Glutamatergic neuron (in vitro differentiated cells): ENCODE measurements at regions not wholly inside any gene's neighbourhood (a gene's known extent, or its start where the extent isn't known, plus 50 kb on each side); places are given as distances from the start of the nearest gene placed in this dataset.

Source experiments
- DNase-seq: peaks from one replicate; pipeline ENCODE4 v3.0.0; 2022
- H3K27ac Mint-ChIP-seq: one replicate; pipeline ENCODE4 v1.8.0; 2020; ENCODE audit warnings: mild to moderate bottlenecking, mixed read lengths, inconsistent platforms; ENCODE audit not compliant: unreplicated experiment
- H3K27me3 Mint-ChIP-seq: one replicate; pipeline ENCODE4 v1.8.0; 2020; ENCODE audit warnings: mild to moderate bottlenecking, moderate library complexity, mixed read lengths, inconsistent platforms; ENCODE audit not compliant: unreplicated experiment
- H3K36me3 Mint-ChIP-seq: one replicate; pipeline ENCODE4 v1.8.0; 2020; ENCODE audit warnings: mild to moderate bottlenecking, mixed read lengths, inconsistent platforms; ENCODE audit not compliant: unreplicated experiment
- H3K4me1 Mint-ChIP-seq: one replicate; pipeline ENCODE4 v1.8.0; 2020; ENCODE audit warnings: mild to moderate bottlenecking, low read depth, mixed read lengths, inconsistent platforms; ENCODE audit not compliant: unreplicated experiment
- H3K4me3 Mint-ChIP-seq: one replicate; pipeline ENCODE4 v1.8.0; 2020; ENCODE audit warnings: mild to moderate bottlenecking, mixed read lengths, inconsistent platforms; ENCODE audit not compliant: unreplicated experiment
- H3K9me3 Mint-ChIP-seq: one replicate; pipeline ENCODE4 v1.8.0; 2020; ENCODE audit warnings: mild to moderate bottlenecking, moderate library complexity, mixed read lengths, inconsistent platforms; ENCODE audit not compliant: unreplicated experiment
- TF ChIP-seq, protein P1 (sequence below): fragments of 200-600 bp; sonication (generic); IDR thresholded peaks from one replicate; pipeline ENCODE4 v1.5.0; 2021; ENCODE audit not compliant: partially characterized antibody, unreplicated experiment

DNA sequence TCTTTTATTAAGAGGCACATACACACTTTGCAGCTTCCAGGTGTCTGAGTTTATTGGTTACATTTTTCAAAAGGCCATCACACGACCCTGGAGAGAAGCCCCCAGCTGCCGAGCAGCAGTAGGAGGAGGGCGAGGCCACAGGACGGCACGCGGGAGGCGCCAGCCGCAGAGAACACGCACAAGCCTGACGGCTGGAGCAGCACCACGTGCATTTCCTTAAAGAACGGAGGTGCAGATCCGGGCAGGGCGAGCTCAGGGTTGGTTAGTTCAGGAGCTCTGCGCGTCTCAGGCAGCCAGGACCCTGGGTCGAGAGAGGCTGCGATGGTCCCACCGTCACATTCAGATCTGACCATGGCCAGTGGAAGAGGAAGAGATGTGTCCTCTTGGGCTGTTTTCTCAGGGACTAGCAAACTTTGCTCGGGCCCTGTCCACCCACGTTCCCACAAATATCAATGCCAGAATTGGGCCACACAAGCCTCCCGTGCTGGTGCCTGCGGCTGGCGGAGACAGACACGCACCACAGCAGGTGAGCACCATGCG, 121.4 kb upstream of the AFDN start:
- Mint-ChIP-seq H3K4me3 (no peak overlapping the region), H3K4me1 (peaks cover 24% of the 10 kb centered on the region), H3K27me3 (peaks cover 3% of the 10 kb centered on the region), H3K36me3 (no peaks in the 10 kb centered on the region), H3K27ac (no peak overlapping the region), H3K9me3 (peaks cover 8% of the 10 kb centered on the region)
- TF ChIP-seq, protein P1, sequence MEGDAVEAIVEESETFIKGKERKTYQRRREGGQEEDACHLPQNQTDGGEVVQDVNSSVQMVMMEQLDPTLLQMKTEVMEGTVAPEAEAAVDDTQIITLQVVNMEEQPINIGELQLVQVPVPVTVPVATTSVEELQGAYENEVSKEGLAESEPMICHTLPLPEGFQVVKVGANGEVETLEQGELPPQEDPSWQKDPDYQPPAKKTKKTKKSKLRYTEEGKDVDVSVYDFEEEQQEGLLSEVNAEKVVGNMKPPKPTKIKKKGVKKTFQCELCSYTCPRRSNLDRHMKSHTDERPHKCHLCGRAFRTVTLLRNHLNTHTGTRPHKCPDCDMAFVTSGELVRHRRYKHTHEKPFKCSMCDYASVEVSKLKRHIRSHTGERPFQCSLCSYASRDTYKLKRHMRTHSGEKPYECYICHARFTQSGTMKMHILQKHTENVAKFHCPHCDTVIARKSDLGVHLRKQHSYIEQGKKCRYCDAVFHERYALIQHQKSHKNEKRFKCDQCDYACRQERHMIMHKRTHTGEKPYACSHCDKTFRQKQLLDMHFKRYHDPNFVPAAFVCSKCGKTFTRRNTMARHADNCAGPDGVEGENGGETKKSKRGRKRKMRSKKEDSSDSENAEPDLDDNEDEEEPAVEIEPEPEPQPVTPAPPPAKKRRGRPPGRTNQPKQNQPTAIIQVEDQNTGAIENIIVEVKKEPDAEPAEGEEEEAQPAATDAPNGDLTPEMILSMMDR: no peak
- DNase-seq: no peak

DNA sequence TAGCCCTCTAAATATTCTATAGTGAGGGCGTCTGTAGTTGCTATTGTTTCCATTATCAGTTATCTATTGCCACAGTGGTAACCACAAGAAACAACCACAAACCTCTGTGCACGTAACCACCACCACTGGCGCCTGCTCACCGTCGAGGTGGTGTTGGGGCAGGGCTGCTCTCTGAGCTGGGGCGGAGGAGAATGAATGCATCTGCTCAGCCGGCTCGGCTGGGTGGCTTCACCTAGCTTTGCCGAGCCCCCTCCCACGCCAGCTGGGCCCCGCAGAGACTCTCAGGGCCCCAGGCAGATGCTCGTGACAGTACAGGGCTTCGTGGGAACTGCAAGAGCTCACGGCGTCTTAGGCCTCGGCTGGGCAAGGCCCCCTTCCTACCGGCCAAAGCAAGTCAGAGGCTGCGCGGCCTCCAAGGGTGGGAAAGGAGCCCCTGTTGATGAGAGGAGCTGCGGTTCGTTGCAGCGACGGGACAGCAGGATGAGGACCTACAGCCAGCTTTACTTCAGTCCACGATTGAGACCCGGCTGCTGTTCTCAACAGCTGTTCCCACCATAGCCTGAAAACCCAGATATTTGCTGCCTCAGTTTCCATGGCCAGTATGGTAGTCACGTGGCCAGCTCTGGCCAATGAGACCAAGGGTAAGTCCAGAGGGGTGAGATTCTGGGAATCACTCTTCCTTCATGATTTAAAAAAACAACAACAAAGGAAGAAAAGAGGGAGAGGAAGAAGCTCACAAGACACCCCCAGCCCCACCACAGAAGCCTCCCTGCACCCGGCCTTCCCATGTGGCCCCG, 120.2 kb upstream of the AFDN start:
- Mint-ChIP-seq H3K9me3 (peaks cover 7% of the 10 kb centered on the region), H3K36me3 (no peaks in the 10 kb centered on the region), H3K27ac (no peak overlapping the region), H3K4me1 (peaks cover 27% of the 10 kb centered on the region), H3K27me3 (peaks cover 3% of the 10 kb centered on the region), H3K4me3 (no peak overlapping the region)
- no peak for DNase-seq
- TF ChIP-seq, protein P1: no peak

DNA sequence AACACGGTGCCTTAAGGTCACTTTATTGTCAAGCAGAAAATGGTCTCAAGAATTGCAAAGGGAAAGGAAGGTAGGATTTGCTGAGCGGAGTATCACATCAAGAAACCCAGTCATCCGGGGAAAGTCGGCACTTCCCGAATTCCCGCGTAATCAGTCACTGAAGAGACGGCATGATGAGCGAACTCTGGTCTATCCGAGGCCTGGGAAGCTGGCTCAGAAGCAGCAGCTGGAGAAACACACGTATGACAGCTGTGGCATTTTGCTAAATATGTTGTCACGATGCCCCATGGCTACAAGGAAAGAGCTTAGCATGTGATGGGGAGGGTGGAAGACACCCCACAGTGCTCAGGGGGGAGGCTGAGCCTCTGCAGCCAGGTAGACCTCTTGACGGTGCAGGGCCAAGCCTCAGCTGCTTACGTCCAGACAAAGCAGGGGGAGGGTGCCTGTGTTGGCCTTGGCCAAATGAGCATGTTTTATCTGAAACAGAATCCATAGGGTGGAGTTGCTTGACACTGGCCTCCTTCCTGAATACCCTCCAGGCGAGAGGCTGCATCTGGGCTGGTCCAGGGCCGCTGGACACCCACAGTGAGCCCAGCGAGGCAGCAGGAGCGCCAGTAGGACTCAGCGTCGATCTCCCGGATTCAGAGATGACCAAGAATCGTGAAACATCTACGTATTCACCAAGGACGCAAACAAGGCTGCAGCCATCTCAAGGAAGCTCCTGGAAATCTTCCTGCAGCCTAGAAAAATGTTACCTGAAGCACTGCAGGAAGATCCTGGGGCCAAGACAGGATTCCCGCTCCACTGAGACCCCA, 118.8 kb upstream of the AFDN start:
- Mint-ChIP-seq H3K27ac (peak overlapping the region; percentile 70), H3K4me1 (peaks cover 29% of the 10 kb centered on the region), H3K27me3 (peaks cover 3% of the 10 kb centered on the region), H3K4me3 (no peak overlapping the region), H3K36me3 (no peaks in the 10 kb centered on the region), H3K9me3 (peaks cover 7% of the 10 kb centered on the region)
- DNase-seq: no peak
- TF ChIP-seq, protein P1: no peak

DNA sequence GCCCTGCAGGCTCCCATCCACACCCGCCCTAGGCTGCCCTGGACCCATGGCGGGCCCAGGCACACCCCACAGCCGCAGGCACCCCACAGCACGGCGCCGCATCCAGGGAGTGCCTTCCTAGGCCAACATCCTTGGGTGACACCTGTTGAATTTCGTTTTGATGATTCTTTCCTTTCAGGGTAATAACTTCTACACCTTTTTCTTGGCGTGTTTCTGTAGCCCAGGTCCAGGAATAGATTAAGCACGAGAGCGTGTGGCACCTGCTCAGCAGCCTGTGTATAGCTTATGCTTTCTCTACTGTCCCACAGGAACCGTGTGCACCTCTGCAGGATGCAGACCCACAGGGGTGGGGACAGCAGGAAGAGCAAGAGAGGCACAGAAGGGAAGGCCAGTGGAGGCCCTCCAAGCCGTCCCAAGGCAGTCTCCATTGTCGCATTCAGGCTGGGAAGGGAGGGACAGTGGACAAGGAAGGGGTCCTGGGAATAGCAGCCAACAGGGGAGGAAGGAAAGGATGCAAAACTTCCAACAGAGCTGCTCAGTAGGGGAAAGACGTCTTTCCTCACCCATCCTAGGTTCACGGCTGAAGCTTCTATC, 118.1 kb upstream of the AFDN start:
- H3K4me3 Mint-ChIP-seq: no peak overlapping the region
- H3K27me3 Mint-ChIP-seq: peaks cover 3% of the 10 kb centered on the region
- no peak for DNase-seq
- H3K4me1 Mint-ChIP-seq: peaks cover 28% of the 10 kb centered on the region
- H3K36me3 Mint-ChIP-seq: no peaks in the 10 kb centered on the region
- H3K27ac Mint-ChIP-seq: peak overlapping the region; percentile 2
- TF ChIP-seq, protein P1: no peak
- peaks cover 7% of the 10 kb centered on the region for H3K9me3 Mint-ChIP-seq
